ENCODE measurements at regions not wholly inside any gene's neighbourhood (a gene's known extent, or its start where the extent isn't known, plus 50 kb on each side); places are given as distances from the start of the nearest gene placed in this dataset.

- no peaks in the 10 kb centered on the region for H3K36me3 ChIP-seq (ENCODE audit: insufficient read depth)
- peaks cover 18% of the 10 kb centered on the region for H3K4me1 Mint-ChIP-seq
- H3K79me2 ChIP-seq (replicated peaks; ENCODE audit: insufficient read depth), result no peaks in the 10 kb centered on the region
- H3K4me1 ChIP-seq (ENCODE audit: insufficient read depth), result peaks cover 5% of the 10 kb centered on the region
- H3F3A ChIP-seq (replicated peaks; ENCODE audit: low read depth), result no peaks in the 10 kb centered on the region
- no peak for DNase-seq (ENCODE audit: low spot score)
- no peaks in the 10 kb centered on the region for H4K20me1 ChIP-seq (replicated peaks; ENCODE audit: insufficient read depth)
- H3K4me3 ChIP-seq, result no peak overlapping the region
- peak overlapping the region; percentile 28; the same call in 1 of the 2 replicates for H3K27ac ChIP-seq (ENCODE audit: low read depth)
- no peaks in the 10 kb centered on the region for H3K9me2 ChIP-seq (ENCODE audit: insufficient read depth)
- TF ChIP-seq JUNB (IDR thresholded peaks at IDR 0.05; ENCODE audit: unreplicated experiment) (no peak), NANOG (IDR thresholded peaks at IDR 0.05; ENCODE audit: borderline replicate concordance) (no peak)
- no peak overlapping the region; the same call in 1 of the 2 replicates for H2AFZ ChIP-seq
- peaks cover 13% of the 10 kb centered on the region; the same call in 2 of the 3 replicates for H3K36me3 Mint-ChIP-seq (ENCODE audit: low read depth)
- no peak overlapping the region for H3K4me2 ChIP-seq
- H3K4me3 Mint-ChIP-seq, result no peak overlapping the region
- H3K9me3 Mint-ChIP-seq, result peaks cover 17% of the 10 kb centered on the region
- H3K27me3 ChIP-seq (ENCODE audit: insufficient read depth), result no peaks in the 10 kb centered on the region
- peak overlapping the region; percentile 56 for H3K27ac Mint-ChIP-seq
- ATAC-seq, result no peak
- peaks cover 12% of the 10 kb centered on the region for H3K27me3 Mint-ChIP-seq (ENCODE audit: insufficient read depth, low read depth, poor library complexity)
These were observed 121.5 kb upstream of the SPRY4 start for GRCh38 chr5:142446131-142446959.

DNA sequence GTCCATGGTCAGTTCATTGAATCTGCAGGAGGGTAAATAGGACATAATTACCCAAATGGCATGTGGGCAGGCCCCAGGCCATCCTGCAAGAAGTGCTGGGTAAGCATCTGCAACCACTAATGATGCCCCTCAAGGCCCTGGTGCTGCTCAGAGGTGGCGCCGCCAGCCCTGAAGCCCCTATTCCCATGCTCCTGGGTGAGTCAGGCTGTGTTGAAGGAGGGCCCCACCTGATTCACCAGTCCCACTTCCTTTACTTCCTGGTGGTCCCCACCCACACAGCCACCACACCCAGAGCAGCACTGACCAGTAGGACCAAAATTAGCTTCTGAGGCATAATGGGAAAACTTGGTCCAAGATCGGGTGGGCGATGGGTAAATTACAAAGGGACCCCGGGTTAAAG lies 120.4 kb upstream of the SPRY4 start:
- peaks cover 12% of the 10 kb centered on the region for H3K27me3 Mint-ChIP-seq (ENCODE audit: insufficient read depth, low read depth, poor library complexity)
- DNase-seq (ENCODE audit: low spot score) (no peak), ATAC-seq (no peak)
- H3K9me2 ChIP-seq (ENCODE audit: insufficient read depth), result no peaks in the 10 kb centered on the region
- H3K4me3 Mint-ChIP-seq, result no peak overlapping the region
- H3K4me1 ChIP-seq (ENCODE audit: insufficient read depth), result peaks cover 7% of the 10 kb centered on the region
- H3K27me3 ChIP-seq (ENCODE audit: insufficient read depth), result no peaks in the 10 kb centered on the region
- H3K27ac Mint-ChIP-seq, result no peak overlapping the region
- H3F3A ChIP-seq (replicated peaks; ENCODE audit: low read depth), result no peaks in the 10 kb centered on the region; the same call in 1 of the 2 replicates
- no peak overlapping the region for H3K27ac ChIP-seq (ENCODE audit: low read depth)
- no peaks in the 10 kb centered on the region for H3K36me3 ChIP-seq (ENCODE audit: insufficient read depth)
- no peak overlapping the region for H3K4me3 ChIP-seq
- H3K4me2 ChIP-seq, result no peak overlapping the region
- H3K79me2 ChIP-seq (replicated peaks; ENCODE audit: insufficient read depth), result no peaks in the 10 kb centered on the region
- H4K20me1 ChIP-seq (replicated peaks; ENCODE audit: insufficient read depth), result no peaks in the 10 kb centered on the region
- H3K4me1 Mint-ChIP-seq, result peaks cover 22% of the 10 kb centered on the region
- H3K9me3 Mint-ChIP-seq, result peaks cover 9% of the 10 kb centered on the region
- H3K36me3 Mint-ChIP-seq (ENCODE audit: low read depth), result peaks cover 6% of the 10 kb centered on the region; the same call in 2 of the 3 replicates
- H2AFZ ChIP-seq, result no peak overlapping the region; the same call in 1 of the 2 replicates
- TF ChIP-seq EZH2phosphoT487 (IDR thresholded peaks at IDR 0.05; ENCODE audit: unreplicated experiment), result no peak
- no peak for TF ChIP-seq CREB1 (CRISPR knock-in tag; IDR thresholded peaks at IDR 0.05; ENCODE audit: low read depth)
- TF ChIP-seq, protein P1, sequence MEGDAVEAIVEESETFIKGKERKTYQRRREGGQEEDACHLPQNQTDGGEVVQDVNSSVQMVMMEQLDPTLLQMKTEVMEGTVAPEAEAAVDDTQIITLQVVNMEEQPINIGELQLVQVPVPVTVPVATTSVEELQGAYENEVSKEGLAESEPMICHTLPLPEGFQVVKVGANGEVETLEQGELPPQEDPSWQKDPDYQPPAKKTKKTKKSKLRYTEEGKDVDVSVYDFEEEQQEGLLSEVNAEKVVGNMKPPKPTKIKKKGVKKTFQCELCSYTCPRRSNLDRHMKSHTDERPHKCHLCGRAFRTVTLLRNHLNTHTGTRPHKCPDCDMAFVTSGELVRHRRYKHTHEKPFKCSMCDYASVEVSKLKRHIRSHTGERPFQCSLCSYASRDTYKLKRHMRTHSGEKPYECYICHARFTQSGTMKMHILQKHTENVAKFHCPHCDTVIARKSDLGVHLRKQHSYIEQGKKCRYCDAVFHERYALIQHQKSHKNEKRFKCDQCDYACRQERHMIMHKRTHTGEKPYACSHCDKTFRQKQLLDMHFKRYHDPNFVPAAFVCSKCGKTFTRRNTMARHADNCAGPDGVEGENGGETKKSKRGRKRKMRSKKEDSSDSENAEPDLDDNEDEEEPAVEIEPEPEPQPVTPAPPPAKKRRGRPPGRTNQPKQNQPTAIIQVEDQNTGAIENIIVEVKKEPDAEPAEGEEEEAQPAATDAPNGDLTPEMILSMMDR (conservative IDR thresholded peaks at IDR 0.05; ENCODE audit: low read depth in 2 of 2), result no peak
- TF ChIP-seq ZNF114 (CRISPR knock-in tag; IDR thresholded peaks at IDR 0.05), result no peak
- TF ChIP-seq STAT1 (IDR thresholded peaks at IDR 0.05; ENCODE audit: unreplicated experiment), result no peak
- TF ChIP-seq, protein P2, sequence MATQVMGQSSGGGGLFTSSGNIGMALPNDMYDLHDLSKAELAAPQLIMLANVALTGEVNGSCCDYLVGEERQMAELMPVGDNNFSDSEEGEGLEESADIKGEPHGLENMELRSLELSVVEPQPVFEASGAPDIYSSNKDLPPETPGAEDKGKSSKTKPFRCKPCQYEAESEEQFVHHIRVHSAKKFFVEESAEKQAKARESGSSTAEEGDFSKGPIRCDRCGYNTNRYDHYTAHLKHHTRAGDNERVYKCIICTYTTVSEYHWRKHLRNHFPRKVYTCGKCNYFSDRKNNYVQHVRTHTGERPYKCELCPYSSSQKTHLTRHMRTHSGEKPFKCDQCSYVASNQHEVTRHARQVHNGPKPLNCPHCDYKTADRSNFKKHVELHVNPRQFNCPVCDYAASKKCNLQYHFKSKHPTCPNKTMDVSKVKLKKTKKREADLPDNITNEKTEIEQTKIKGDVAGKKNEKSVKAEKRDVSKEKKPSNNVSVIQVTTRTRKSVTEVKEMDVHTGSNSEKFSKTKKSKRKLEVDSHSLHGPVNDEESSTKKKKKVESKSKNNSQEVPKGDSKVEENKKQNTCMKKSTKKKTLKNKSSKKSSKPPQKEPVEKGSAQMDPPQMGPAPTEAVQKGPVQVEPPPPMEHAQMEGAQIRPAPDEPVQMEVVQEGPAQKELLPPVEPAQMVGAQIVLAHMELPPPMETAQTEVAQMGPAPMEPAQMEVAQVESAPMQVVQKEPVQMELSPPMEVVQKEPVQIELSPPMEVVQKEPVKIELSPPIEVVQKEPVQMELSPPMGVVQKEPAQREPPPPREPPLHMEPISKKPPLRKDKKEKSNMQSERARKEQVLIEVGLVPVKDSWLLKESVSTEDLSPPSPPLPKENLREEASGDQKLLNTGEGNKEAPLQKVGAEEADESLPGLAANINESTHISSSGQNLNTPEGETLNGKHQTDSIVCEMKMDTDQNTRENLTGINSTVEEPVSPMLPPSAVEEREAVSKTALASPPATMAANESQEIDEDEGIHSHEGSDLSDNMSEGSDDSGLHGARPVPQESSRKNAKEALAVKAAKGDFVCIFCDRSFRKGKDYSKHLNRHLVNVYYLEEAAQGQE (IDR thresholded peaks at IDR 0.05; ENCODE audit: unreplicated experiment), result no peak
- no peak for TF ChIP-seq NANOG (IDR thresholded peaks at IDR 0.05; ENCODE audit: borderline replicate concordance)
- TF ChIP-seq ZNF462 (CRISPR knock-in tag; IDR thresholded peaks at IDR 0.05), result no peak
